ENCODE measurements at regions not wholly inside any gene's neighbourhood (a gene's known extent, or its start where the extent isn't known, plus 50 kb on each side); places are given as distances from the start of the nearest gene placed in this dataset.

GRCh38 chr14:76580967-76581366 lies 180.3 kb upstream of the VASH1 start:
- TF ChIP-seq CTCF (conservative IDR thresholded peaks at IDR 0.05) (no peak), EZH2 (IDR thresholded peaks at IDR 0.05; ENCODE audit: low read depth) (no peak)

Data from PC-9 (cell line).